T-helper 22 cell (primary cell): ENCODE measurements at regions not wholly inside any gene's neighbourhood (a gene's known extent, or its start where the extent isn't known, plus 50 kb on each side); places are given as distances from the start of the nearest gene placed in this dataset.

Experiments used
- DNase-seq: peaks from one replicate; pipeline ENCODE4 v3.0.0-alpha.2; 2020; ENCODE audit warnings: low read depth

GRCh38 chr2:134203175-134203574 is 50.7 kb upstream of the MGAT5 start:
- DNase-seq: no peak
